Naive B cell (primary cell): ENCODE measurements at regions not wholly inside any gene's neighbourhood (a gene's known extent, or its start where the extent isn't known, plus 50 kb on each side); places are given as distances from the start of the nearest gene placed in this dataset.
A peak's percentile ranks its signal among the peaks of the same experiment; 100 is the strongest.

Experiments used
- ATAC-seq, 2 donors: fragments of 150-1000 bp; cut with Tn5 transposase; 2 replicates each; pipeline ENCODE4 v1.10.0; 2021; ENCODE audit warnings: low read depth in 2 of 2, mild to moderate bottlenecking in 2 of 2, moderate library complexity in 2 of 2
- DNase-seq: peaks from one replicate; pipeline ENCODE4 v3.0.0; 2022
- H3K27ac Mint-ChIP-seq, 6 donors: one replicate each; pipeline ENCODE4 v1.8.0; 2020 to 2022; ENCODE audit warnings: mild to moderate bottlenecking in 6 of 6, mixed read lengths in 6 of 6, moderate library complexity in 5 of 6, inconsistent platforms in 2 of 6
- H3K27me3 Mint-ChIP-seq, 3 donors: one replicate each; pipeline ENCODE4 v1.8.0; 2021 to 2022; ENCODE audit warnings: mixed read lengths in 3 of 3, mild to moderate bottlenecking in 1 of 3
- H3K36me3 Mint-ChIP-seq, 2 donors: one replicate each; pipeline ENCODE4 v1.8.0; 2020 to 2022; ENCODE audit warnings: mixed read lengths in 2 of 2, inconsistent platforms in 1 of 2, mild to moderate bottlenecking in 1 of 2
- H3K4me1 Mint-ChIP-seq, 3 donors: one replicate each; pipeline ENCODE4 v1.8.0; 2020 to 2022; ENCODE audit warnings: mixed read lengths in 3 of 3, inconsistent platforms in 1 of 3, mild to moderate bottlenecking in 1 of 3, moderate library complexity in 1 of 3
- H3K4me3 Mint-ChIP-seq, 8 donors: one replicate each; pipeline ENCODE4 v1.8.0; 2020 to 2022; ENCODE audit warnings: mild to moderate bottlenecking in 8 of 8, mixed read lengths in 8 of 8, moderate library complexity in 8 of 8, inconsistent platforms in 2 of 8
- H3K9me3 Mint-ChIP-seq, 7 donors: one replicate each; pipeline ENCODE4 v1.8.0; 2020 to 2022; ENCODE audit warnings: mixed read lengths in 7 of 7, mild to moderate bottlenecking in 5 of 7, inconsistent platforms in 2 of 7, moderate library complexity in 1 of 7

DNA sequence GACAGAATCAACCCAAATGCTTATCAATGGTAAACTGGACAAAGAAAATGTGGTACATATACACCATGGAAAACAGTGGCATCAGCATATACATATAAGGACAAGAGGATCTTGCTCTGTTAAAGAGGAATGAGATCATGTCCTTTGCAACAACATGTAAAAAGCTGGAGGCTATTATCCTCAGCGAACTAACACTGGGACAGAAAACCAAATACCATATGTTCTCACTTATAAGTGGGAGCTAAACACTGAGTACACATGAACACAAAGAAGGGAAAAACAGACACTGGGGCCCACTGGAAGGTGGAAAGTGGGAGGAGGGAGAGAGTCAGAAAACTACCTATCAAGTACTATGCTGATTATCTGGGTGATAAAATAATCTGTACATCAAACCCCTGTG, 447.3 kb upstream of the MAF start:
- peaks cover 0 to 13% (median 2%) of the 10 kb centered on the region in 7 donors for H3K9me3 Mint-ChIP-seq
- no peak overlapping the region for H3K27ac Mint-ChIP-seq
- H3K36me3 Mint-ChIP-seq: no peaks in the 10 kb centered on the region
- no peak for ATAC-seq
- H3K4me1 Mint-ChIP-seq: no peaks in the 10 kb centered on the region
- no peak overlapping the region for H3K4me3 Mint-ChIP-seq
- no peak for DNase-seq
- peaks cover 3 to 11% (median 5%) of the 10 kb centered on the region in 3 donors for H3K27me3 Mint-ChIP-seq

DNA sequence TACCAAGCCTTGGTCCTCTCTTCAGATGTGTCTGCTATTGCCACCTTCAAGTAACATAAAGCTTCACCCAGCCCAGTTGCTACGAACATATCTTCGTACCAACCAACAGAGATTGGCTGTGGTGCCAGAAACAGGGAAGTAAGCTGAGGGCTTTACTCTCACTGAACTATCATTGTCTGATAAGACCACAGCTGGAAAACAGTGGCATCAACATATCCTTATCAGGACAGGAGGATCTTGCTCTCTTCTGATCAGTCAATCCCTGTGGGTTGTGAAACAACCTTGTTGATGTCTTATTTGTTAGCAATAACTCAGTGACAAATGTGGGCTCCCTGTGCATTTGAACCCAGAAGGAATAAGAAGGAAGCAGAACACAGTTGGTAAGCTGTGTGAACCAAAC, 446.3 kb upstream of the MAF start:
- no peak for DNase-seq
- ATAC-seq: no peak
- Mint-ChIP-seq H3K9me3 (peaks cover 0 to 13% (median 2%) of the 10 kb centered on the region in 7 donors), H3K4me3 (no peak overlapping the region), H3K36me3 (no peaks in the 10 kb centered on the region), H3K4me1 (no peaks in the 10 kb centered on the region), H3K27ac (no peak overlapping the region), H3K27me3 (peaks cover 7 to 12% (median 11%) of the 10 kb centered on the region in 3 donors)

DNA sequence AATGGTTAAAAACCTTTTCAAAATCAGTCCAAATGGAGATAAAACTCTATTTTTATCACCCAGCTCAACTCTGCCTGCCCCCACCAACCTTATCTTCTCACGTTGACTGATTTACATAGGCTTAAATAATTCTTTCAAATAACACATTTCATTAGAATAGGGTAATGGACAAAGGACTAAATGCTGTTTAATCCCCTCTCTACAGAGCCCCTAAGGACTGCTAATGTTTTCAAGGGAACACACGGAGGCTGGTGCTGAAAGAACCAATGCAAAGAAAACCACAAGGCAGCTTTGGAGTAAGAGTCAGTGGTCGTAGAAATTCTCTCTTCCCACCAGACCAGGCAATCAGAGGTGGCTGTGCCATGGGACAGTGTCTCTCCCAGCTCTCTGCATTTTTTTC, 445.7 kb upstream of the MAF start:
- Mint-ChIP-seq H3K9me3 (peaks cover 0 to 13% (median 2%) of the 10 kb centered on the region in 7 donors), H3K27me3 (peaks cover 7 to 12% (median 11%) of the 10 kb centered on the region in 3 donors), H3K27ac (no peak overlapping the region), H3K36me3 (no peaks in the 10 kb centered on the region), H3K4me3 (no peak overlapping the region), H3K4me1 (no peaks in the 10 kb centered on the region)
- ATAC-seq (no peak), DNase-seq (no peak)

DNA sequence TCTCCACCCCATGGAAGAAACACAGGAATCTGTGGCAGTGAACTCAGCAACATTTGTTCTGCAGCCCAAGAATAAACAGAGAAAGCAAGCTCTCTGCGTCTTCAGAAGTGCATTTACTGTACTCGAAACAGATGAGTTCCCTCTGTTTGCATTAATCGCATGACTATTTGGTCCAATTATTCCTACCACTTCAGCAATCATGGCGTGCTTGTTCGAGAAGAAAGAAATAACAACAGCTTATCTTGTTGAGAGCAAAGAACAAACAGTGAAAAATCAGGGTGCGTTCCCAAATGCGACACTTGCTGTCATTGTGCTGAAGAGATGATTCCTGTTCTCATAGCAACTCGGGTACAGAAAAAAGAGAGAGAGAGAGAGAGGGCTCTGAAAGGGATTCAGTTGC, 445.3 kb upstream of the MAF start:
- H3K4me1 Mint-ChIP-seq: no peaks in the 10 kb centered on the region
- no peak overlapping the region for H3K27ac Mint-ChIP-seq
- peaks cover 0 to 13% (median 2%) of the 10 kb centered on the region in 7 donors for H3K9me3 Mint-ChIP-seq
- no peak for DNase-seq
- no peak overlapping the region for H3K4me3 Mint-ChIP-seq
- ATAC-seq: no peak
- peaks cover 8 to 15% (median 12%) of the 10 kb centered on the region in 3 donors for H3K27me3 Mint-ChIP-seq
- H3K36me3 Mint-ChIP-seq: no peaks in the 10 kb centered on the region

DNA sequence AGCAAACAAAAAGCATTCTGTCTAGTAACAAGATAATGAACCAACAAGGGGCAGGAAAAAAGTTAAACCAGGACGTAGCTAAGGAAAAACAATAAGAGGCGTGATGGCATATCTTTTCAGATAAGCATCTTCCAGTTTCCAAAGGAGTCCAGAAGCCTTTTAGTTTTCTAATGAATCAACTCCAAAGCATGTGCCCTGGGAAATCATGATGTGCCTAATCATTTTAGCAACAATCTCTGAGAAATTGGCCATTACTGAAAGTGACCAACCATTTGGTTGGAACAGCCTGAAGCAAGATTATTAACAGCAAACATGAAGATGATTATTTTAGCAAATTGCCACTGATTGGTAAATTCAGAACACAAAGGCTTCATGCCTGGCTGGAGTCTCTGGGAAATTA, 440.9 kb upstream of the MAF start:
- no peak for DNase-seq
- Mint-ChIP-seq H3K9me3 (peaks cover 0 to 5% (median 0%) of the 10 kb centered on the region in 7 donors), H3K4me1 (no peaks in the 10 kb centered on the region), H3K36me3 (no peaks in the 10 kb centered on the region), H3K27me3 (peaks cover 8 to 16% (median 12%) of the 10 kb centered on the region in 3 donors), H3K4me3 (no peak overlapping the region), H3K27ac (no peak overlapping the region)
- ATAC-seq: no peak

DNA sequence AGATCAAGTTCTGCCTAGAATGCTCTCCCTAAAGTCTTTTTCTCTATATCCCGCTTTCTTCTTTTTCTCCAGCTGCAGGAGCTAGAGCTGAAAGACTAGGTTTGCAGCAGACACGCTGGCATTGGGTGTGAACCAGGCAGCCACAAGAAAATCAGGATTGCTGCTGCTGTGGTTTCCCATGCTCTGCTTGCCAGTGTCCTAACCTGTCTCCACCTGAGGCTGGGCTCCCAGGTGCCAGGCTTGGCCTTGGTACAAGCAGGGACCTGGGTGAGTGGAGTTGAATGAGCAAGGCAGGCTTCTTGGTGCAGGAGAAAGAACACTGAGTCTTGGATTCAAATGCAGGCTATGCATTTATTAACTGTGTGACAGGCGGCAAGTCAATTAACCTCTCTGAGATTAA, 440.3 kb upstream of the MAF start:
- no peaks in the 10 kb centered on the region for H3K36me3 Mint-ChIP-seq

DNA sequence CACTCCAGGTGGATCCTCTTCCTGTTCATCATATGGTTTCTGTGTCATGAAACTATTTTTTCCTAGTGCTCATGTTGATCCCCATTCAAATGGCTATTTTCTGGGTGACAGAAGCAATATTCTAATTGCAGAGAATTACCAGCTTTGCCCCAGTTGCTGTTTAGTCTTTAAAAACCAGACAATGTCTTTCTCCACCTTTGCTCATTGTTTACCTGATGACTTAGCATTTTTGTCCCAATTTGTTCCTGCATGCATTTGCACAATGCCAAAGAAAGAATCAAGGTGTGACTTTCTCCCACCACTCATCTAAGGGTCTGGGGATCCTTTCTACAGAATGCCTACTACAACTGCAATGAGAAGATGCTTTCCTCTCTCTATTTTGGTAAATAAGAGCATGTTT, 439.9 kb upstream of the MAF start:
- H3K27me3 Mint-ChIP-seq: peaks cover 8 to 16% (median 12%) of the 10 kb centered on the region in 3 donors
- H3K4me3 Mint-ChIP-seq: no peak overlapping the region
- no peak overlapping the region for H3K27ac Mint-ChIP-seq
- H3K9me3 Mint-ChIP-seq: peaks cover 0 to 5% (median under 1%) of the 10 kb centered on the region in 7 donors
- ATAC-seq (no peak), DNase-seq (no peak)
- no peaks in the 10 kb centered on the region for H3K4me1 Mint-ChIP-seq
- H3K36me3 Mint-ChIP-seq: no peaks in the 10 kb centered on the region

More for the DNA sequence above, 440.3 kb upstream of the MAF start:
- DNase-seq: no peak
- Mint-ChIP-seq H3K4me3 (no peak overlapping the region), H3K27me3 (peaks cover 8 to 16% (median 12%) of the 10 kb centered on the region in 3 donors), H3K9me3 (peaks cover 0 to 5% (median 0%) of the 10 kb centered on the region in 7 donors), H3K27ac (no peak overlapping the region), H3K4me1 (no peaks in the 10 kb centered on the region)
- no peak for ATAC-seq

DNA sequence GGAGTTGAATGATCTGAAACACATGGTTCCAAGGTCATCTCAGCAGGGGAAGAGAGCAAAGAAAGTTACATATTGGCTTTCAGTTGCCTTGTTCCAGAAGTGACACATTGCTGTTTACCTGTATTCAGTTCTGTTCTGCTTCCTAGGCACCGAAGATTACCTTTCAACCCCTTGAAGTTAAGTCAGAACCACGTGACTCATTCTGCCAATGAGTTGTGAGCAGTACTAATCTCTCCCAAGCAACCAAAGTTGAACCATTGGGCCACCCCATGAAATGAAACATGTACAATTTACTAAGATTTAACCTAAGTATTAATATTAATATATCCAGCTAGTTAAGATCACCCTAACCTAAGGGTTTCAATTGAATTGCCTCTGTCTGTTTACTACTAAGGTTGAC, 439.2 kb upstream of the MAF start:
- Mint-ChIP-seq H3K36me3 (no peaks in the 10 kb centered on the region), H3K27ac (no peak overlapping the region), H3K27me3 (peaks cover 8 to 16% (median 12%) of the 10 kb centered on the region in 3 donors), H3K9me3 (peaks cover 0 to 5% (median 2%) of the 10 kb centered on the region in 7 donors), H3K4me3 (no peak overlapping the region), H3K4me1 (no peaks in the 10 kb centered on the region)
- DNase-seq (no peak), ATAC-seq (no peak)

DNA sequence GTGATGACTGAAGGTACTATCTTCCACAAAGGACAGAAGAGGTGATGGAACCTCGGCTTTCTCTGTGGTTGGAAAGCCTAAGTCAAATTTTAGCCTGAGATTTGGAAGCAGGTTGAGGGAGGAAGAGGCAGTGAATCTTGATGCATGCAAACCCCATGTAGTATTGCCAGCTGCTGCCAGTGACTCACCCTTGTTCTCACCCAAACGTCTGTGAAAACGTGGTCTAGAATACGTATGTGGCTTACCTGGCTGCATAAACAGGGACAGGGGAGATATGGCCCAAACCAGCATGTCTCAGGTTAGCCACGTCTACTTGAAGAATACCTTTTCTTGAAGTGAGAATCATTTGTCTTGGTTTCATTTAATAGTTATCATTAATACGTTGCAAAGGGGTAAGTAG, 438.0 kb upstream of the MAF start:
- Mint-ChIP-seq H3K4me1 (no peaks in the 10 kb centered on the region), H3K36me3 (no peaks in the 10 kb centered on the region), H3K27ac (no peak overlapping the region), H3K4me3 (no peak overlapping the region), H3K9me3 (peaks cover 2 to 9% (median 5%) of the 10 kb centered on the region in 7 donors), H3K27me3 (peaks cover 8 to 16% (median 12%) of the 10 kb centered on the region in 3 donors)
- ATAC-seq: no peak
- DNase-seq: no peak

DNA sequence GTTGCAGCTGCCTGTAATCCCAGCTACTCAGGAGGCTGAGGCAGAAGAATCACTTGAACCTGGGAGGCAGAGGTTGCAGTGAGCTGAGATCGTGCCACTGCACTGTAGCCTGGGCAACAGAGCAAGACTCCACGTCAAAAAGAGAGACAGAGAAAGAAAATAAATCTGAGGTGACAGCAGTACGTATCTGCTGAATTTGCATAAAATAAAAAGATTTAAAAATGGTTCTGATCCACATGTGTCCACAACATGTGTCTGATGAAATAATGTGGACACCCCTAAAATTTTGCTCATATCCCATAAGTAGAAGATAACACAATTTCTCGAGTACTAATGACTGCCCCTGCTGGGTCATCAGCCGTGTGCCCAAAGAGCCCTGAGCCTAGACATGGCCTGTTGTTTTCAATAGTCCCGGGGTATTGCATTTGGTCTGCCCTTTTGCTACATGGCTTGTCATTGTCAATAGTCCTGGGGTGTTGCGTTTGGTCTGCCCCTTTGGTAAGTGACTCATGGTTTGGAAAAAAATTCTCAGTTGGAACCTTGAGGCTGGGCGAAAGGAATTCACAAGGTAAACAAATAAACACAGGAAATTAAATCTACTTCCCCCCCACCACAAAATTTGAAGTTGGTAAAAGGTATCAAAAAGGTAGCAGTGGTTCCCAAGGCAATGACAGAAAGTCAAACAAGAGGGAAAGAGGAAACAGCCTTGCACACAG, 434.6 kb upstream of the MAF start:
- H3K27ac Mint-ChIP-seq: no peak overlapping the region
- H3K27me3 Mint-ChIP-seq: peaks cover 0 to 5% (median 0%) of the 10 kb centered on the region in 3 donors
- DNase-seq: no peak
- no peak for ATAC-seq
- peaks cover 3 to 18% (median 6%) of the 10 kb centered on the region in 7 donors for H3K9me3 Mint-ChIP-seq
- H3K4me3 Mint-ChIP-seq: no peak overlapping the region
- H3K4me1 Mint-ChIP-seq: no peaks in the 10 kb centered on the region
- H3K36me3 Mint-ChIP-seq: peaks cover 0 to 8% of the 10 kb centered on the region in 2 donors

DNA sequence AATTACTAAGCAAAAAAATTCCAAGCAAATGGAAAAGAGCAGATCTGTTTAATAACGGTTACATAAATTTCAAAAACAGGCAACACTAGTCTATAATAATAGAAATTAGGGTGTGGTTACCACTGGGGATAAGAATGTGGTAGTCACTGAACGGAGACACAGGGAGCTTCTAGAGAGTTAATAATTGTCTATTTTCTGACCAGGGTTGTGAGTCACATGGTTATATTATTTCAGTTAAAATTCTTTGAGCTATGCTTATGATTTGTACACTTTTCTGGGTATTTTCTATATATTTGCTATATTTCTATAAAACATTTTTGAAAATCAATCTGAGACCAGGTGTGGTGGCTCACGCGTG, 433.9 kb upstream of the MAF start:
- no peak overlapping the region for H3K27ac Mint-ChIP-seq
- DNase-seq (no peak), ATAC-seq (no peak)
- H3K27me3 Mint-ChIP-seq: peaks cover 0 to 5% (median under 1%) of the 10 kb centered on the region in 3 donors
- H3K4me1 Mint-ChIP-seq: no peaks in the 10 kb centered on the region
- no peak overlapping the region for H3K4me3 Mint-ChIP-seq
- peaks cover 3 to 18% (median 6%) of the 10 kb centered on the region in 7 donors for H3K9me3 Mint-ChIP-seq
- H3K36me3 Mint-ChIP-seq: peaks cover 0 to 8% of the 10 kb centered on the region in 2 donors

DNA sequence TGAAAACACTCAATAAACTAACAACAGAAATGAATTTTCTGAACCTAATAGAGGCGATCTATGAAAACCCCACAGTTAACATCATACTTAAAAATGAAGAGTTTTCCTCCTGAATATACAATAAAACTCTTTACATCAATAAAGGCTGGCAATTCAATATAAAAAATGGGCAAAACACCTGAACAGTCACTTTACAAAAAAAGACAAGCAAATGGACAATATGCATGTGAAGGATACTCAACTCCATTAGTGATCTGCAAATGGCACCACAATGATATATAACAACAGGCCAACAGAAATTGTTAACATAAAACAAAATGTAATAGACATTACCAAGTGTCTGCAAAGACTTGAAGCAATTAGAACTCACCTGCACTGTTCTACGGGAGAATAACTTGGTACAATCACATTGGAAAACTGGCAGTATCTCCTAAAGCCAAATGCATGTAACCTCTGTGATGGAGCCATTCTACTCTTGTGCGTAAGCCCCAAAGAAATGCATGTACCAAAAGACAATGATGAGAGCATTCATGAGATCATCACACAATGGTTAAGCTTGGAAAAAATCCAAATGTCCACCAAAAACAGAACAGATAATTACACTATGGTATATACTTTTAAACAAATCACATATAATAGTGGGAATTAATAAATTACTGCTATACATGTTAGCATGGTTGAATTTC, 433.4 kb upstream of the MAF start:
- H3K36me3 Mint-ChIP-seq: peaks cover 0 to 8% of the 10 kb centered on the region in 2 donors
- DNase-seq: no peak
- H3K27me3 Mint-ChIP-seq: peaks cover 0 to 6% (median 5%) of the 10 kb centered on the region in 3 donors
- no peak overlapping the region for H3K27ac Mint-ChIP-seq
- H3K4me1 Mint-ChIP-seq: no peaks in the 10 kb centered on the region
- H3K4me3 Mint-ChIP-seq: no peak overlapping the region
- no peak for ATAC-seq
- H3K9me3 Mint-ChIP-seq: peaks cover 3 to 18% (median 6%) of the 10 kb centered on the region in 7 donors

DNA sequence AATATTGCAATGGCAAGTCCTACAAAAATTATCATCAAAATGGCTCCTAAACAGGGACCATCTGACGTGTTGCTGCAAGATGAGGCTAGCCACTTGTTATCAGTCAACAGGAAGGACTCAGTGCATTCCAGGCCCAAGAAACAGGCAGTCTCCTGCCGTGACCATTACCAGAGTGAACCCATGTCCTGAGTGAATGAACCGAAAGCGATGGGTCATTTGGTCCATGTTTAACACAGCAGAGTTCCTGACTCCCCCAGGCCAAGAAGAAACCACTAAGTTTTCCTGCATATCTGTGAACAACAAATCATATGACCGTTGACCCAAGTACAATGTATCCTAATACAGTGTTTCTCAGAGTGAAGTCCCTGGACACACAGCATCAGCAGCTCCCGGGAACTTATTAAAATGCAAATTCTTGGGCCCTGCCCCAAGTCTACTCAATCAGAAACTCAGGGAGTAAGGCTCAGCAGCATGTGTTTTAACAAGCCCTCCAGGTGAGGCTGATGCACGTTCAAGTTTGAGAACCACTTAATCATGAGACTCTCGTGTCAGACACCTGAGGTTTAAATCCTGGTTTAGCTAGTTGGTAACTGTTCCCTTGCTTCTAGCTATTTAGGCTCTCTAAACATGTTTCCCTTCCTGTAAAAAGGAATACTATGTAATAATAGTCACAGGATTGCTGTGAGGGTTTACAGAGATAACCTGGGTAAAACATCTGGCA, 429.4 kb upstream of the MAF start:
- Mint-ChIP-seq H3K36me3 (peaks cover 0 to 8% of the 10 kb centered on the region in 2 donors), H3K4me3 (peak overlapping the region in 1 of 8 donors; percentile 1), H3K4me1 (peaks cover 0 to 7% (median 4%) of the 10 kb centered on the region in 3 donors)

DNA sequence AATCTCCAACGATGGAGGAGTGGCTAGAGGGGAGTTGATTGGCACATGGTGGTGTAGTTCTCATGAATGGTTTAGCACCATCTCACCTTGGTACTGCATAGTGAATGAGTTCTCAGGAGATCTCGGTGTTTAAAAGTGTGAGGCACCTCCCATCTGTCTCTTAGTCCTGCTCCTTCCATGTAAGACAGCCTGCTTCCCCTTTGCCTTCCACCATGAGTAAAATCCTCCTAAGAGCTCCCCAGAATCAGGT, 428.8 kb upstream of the MAF start:
- Mint-ChIP-seq H3K9me3 (peaks cover 3 to 16% (median 6%) of the 10 kb centered on the region in 7 donors), H3K4me1 (peaks cover 0 to 7% (median 4%) of the 10 kb centered on the region in 3 donors), H3K4me3 (no peak overlapping the region), H3K27me3 (peaks cover 0 to 10% (median 0%) of the 10 kb centered on the region in 3 donors), H3K27ac (no peak overlapping the region), H3K36me3 (peaks cover 0 to 8% of the 10 kb centered on the region in 2 donors)
- no peak for DNase-seq
- no peak for ATAC-seq

More for the DNA sequence above, 429.4 kb upstream of the MAF start:
- H3K27ac Mint-ChIP-seq: no peak overlapping the region
- ATAC-seq (no peak), DNase-seq (no peak)
- peaks cover 3 to 18% (median 6%) of the 10 kb centered on the region in 7 donors for H3K9me3 Mint-ChIP-seq
- H3K27me3 Mint-ChIP-seq: peaks cover 0 to 10% (median 0%) of the 10 kb centered on the region in 3 donors
